SK-N-SH treated with all-trans-retinoic acid at 6 μM for 48 hours (cell line): ENCODE measurements at regions not wholly inside any gene's neighbourhood (a gene's known extent, or its start where the extent isn't known, plus 50 kb on each side); places are given as distances from the start of the nearest gene placed in this dataset.

ENCODE experiments used
- ATAC-seq: fragments of 200-7000 bp; cut with Tn5 transposase; 3 replicates; pipeline ENCODE4 v1.9.1; 2020; ENCODE audit warnings: mild to moderate bottlenecking, moderate library complexity
- ARNTL ChIP-seq: fragments of 450-650 bp; formaldehyde crosslinking; IDR thresholded peaks from 2 replicates; pipeline ENCODE4 v1.5.0; 2020; ENCODE audit warnings: low read depth, mild to moderate bottlenecking, moderate library complexity, borderline replicate concordance
- BACH2 ChIP-seq: fragments of 250-450 bp; sonication (Bioruptor Pico); IDR thresholded peaks from 2 replicates; pipeline ENCODE4 v1.9.0; 2021; ENCODE audit warnings: mild to moderate bottlenecking, borderline replicate concordance
- CREB5 ChIP-seq: fragments of 250-450 bp; sonication (Bioruptor Pico); IDR thresholded peaks from 2 replicates; pipeline ENCODE4 v1.5.1; 2020; ENCODE audit warnings: low read depth, mild to moderate bottlenecking, moderate library complexity
- CSDC2 ChIP-seq: fragments of 250-450 bp; sonication (Bioruptor Pico); IDR thresholded peaks from 2 replicates; pipeline ENCODE4 v1.5.0; 2020; ENCODE audit warnings: mild to moderate bottlenecking, moderate library complexity
- CSRNP3 ChIP-seq: fragments of 250-450 bp; sonication (Bioruptor Pico); IDR thresholded peaks from 2 replicates; pipeline ENCODE4 v1.5.1; 2021; ENCODE audit warnings: mild to moderate bottlenecking, moderate library complexity
- GLIS3 ChIP-seq: fragments of 250-450 bp; sonication (Bioruptor Pico); IDR thresholded peaks from 2 replicates; pipeline ENCODE4 v1.5.0; 2020; ENCODE audit warnings: mild to moderate bottlenecking, moderate library complexity
- ISL1 ChIP-seq: fragments of 250-450 bp; sonication (Bioruptor Pico); IDR thresholded peaks from 2 replicates; pipeline ENCODE4 v2.1.2; 2022; ENCODE audit warnings: mild to moderate bottlenecking, moderate library complexity
- OSR1 ChIP-seq: fragments of 250-450 bp; sonication (Bioruptor Pico); IDR thresholded peaks from 2 replicates; pipeline ENCODE4 v1.8.0; 2022; ENCODE audit warnings: moderate library complexity, mild to moderate bottlenecking, inconsistent platforms
- PATZ1 ChIP-seq: fragments of 250-450 bp; sonication (Bioruptor Pico); IDR thresholded peaks from 2 replicates; pipeline ENCODE4 v1.8.0; 2020; ENCODE audit warnings: mild to moderate bottlenecking, moderate library complexity, borderline replicate concordance
- PPARA ChIP-seq: fragments of 250-450 bp; sonication (Bioruptor Pico); IDR thresholded peaks from 2 replicates; pipeline ENCODE4 v1.5.0; 2020; ENCODE audit warnings: mild to moderate bottlenecking, borderline replicate concordance
- RARB ChIP-seq: fragments of 250-450 bp; sonication (Bioruptor Pico); IDR thresholded peaks from 2 replicates; pipeline ENCODE4 v1.8.0; 2021; ENCODE audit warnings: mild to moderate bottlenecking, moderate library complexity
- SNAI2 ChIP-seq: fragments of 250-450 bp; sonication (Bioruptor Pico); IDR thresholded peaks from 2 replicates; pipeline ENCODE4 v1.5.0; 2020; ENCODE audit warnings: mild to moderate bottlenecking, moderate library complexity
- TCF4 ChIP-seq: fragments of 250-450 bp; sonication (Bioruptor Pico); IDR thresholded peaks from 2 replicates; pipeline ENCODE4 v1.8.0; 2021; ENCODE audit warnings: mild to moderate bottlenecking, moderate library complexity, borderline replicate concordance
- TOX ChIP-seq: fragments of 250-450 bp; sonication (Bioruptor Pico); IDR thresholded peaks from 2 replicates; pipeline ENCODE4 v1.8.0; 2021; ENCODE audit warnings: mild to moderate bottlenecking, moderate library complexity, borderline replicate concordance
- ZC3H10 ChIP-seq: fragments of 250-450 bp; sonication (Bioruptor Pico); IDR thresholded peaks from 2 replicates; pipeline ENCODE4 v1.5.1; 2021; ENCODE audit warnings: mild to moderate bottlenecking, moderate library complexity
- ZFP3 ChIP-seq: fragments of 250-450 bp; sonication (Bioruptor Pico); IDR thresholded peaks from 2 replicates; pipeline ENCODE4 v1.5.0; 2020; ENCODE audit warnings: mild to moderate bottlenecking, moderate library complexity
- ZNF565 ChIP-seq: fragments of 450-650 bp; formaldehyde crosslinking; conservative IDR thresholded peaks from 2 replicates; pipeline ENCODE4 v1.5.0; 2020; ENCODE audit warnings: low read depth, mild to moderate bottlenecking, moderate library complexity
- ZNF70 ChIP-seq: fragments of 450-650 bp; formaldehyde crosslinking; IDR thresholded peaks from 2 replicates; pipeline ENCODE4 v1.5.0; 2020; ENCODE audit warnings: mild to moderate bottlenecking, moderate library complexity
- ZNF8 ChIP-seq: fragments of 450-650 bp; formaldehyde crosslinking; IDR thresholded peaks from 2 replicates; pipeline ENCODE4 v1.5.0; 2020; ENCODE audit warnings: mild to moderate bottlenecking, moderate library complexity
- TF ChIP-seq, protein P1 (sequence below): fragments of 250-450 bp; sonication (Bioruptor Pico); IDR thresholded peaks from 2 replicates; pipeline ENCODE4 v1.5.0; 2020; ENCODE audit warnings: mild to moderate bottlenecking, moderate library complexity

GRCh38 chr12:123092866-123093265, 58.0 kb downstream of the PITPNM2 start (continued):
- no peak for TF ChIP-seq CSDC2

DNA sequence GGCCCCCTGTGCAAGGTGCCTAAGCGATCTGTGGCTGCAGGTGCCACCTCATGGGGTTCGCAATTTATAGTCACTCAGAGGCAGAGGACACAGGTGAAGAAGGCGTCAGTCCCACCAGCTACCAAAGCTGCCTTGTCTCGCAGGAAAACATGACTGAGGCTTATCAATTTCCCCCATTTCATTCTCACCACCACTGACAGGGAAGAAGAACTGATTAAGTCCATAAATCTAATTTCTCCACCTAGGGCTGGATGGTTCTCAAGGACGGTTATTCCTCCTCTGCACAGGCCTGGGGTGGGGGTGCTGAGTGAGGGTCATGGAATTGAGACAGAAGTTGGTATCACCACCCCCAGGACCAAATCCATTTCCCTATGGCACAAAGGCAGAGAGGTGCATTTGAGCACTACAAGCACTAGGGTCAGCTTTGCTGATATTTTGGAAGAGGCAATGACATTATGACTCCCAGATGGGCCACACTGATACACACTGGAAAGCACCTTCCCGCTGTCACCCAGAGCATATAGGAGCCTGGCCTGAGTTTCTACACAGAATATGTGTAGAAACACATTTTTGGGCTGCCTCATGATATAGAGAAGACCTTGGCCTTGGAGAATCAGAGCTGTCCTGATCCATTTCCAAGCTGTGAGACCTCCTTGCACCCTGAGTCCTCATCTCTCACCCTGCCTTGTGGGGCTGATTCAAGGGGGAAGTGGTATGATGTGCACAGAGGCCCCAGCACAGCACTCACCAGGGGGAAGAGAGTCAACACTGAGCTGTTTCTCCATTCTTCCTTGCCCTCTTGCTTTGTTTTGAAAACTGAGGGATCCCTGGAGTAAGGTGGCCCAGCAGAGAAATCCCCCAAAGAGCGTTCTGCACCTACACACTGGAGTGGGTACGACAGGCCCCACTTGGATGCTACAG, 59.4 kb downstream of the PITPNM2 start:
- ATAC-seq = no peak
- TF ChIP-seq OSR1 (CRISPR knock-in tag) (no peak), PPARA (CRISPR knock-in tag) (no peak), CSDC2 (no peak), ZFP3 (CRISPR knock-in tag) (no peak)

DNA sequence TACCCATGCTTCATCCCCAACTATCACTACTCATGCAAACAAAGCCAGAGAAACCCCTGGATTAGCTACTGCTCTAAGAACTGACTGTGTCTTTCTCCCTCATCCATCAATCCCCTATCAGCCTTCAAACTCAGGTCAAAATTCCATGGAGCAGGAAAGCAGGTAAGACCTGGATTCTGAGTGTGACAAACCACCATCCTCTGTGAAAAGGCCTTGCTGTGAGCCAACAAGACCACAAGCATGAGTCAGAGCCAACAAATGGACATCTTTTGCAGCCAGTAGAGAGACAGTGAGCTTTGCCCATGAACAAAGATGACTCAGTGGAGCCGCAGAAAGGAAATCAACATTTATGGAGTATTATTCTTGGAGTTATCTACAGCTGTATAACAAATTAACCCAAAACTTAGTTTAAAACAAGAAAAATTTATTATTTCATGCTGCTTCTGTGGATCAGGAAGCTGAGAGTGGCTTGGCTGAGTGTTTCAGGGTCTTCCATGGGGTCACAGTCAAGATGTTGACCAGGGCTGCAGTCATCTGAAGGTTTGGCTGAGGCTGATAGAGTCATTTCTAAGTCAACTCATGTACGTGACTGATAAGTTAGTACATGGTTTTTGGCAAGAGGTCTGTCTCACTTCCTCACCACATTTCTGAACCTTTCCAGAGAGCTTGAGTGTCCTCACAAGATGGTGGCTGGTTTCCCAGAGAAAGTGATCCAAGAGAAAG, 61.1 kb downstream of the PITPNM2 start:
- peak; percentile 84 for ATAC-seq

GRCh38 chr12:123089140-123089539, 61.8 kb downstream of the PITPNM2 start:
- no peak for ATAC-seq
- no peak for TF ChIP-seq ZFP3 (CRISPR knock-in tag)
- TF ChIP-seq TOX (CRISPR knock-in tag) = no peak
- TF ChIP-seq ZNF70 (CRISPR knock-in tag) = no peak
- TF ChIP-seq, protein P1, sequence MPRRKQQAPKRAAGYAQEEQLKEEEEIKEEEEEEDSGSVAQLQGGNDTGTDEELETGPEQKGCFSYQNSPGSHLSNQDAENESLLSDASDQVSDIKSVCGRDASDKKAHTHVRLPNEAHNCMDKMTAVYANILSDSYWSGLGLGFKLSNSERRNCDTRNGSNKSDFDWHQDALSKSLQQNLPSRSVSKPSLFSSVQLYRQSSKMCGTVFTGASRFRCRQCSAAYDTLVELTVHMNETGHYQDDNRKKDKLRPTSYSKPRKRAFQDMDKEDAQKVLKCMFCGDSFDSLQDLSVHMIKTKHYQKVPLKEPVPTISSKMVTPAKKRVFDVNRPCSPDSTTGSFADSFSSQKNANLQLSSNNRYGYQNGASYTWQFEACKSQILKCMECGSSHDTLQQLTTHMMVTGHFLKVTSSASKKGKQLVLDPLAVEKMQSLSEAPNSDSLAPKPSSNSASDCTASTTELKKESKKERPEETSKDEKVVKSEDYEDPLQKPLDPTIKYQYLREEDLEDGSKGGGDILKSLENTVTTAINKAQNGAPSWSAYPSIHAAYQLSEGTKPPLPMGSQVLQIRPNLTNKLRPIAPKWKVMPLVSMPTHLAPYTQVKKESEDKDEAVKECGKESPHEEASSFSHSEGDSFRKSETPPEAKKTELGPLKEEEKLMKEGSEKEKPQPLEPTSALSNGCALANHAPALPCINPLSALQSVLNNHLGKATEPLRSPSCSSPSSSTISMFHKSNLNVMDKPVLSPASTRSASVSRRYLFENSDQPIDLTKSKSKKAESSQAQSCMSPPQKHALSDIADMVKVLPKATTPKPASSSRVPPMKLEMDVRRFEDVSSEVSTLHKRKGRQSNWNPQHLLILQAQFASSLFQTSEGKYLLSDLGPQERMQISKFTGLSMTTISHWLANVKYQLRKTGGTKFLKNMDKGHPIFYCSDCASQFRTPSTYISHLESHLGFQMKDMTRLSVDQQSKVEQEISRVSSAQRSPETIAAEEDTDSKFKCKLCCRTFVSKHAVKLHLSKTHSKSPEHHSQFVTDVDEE = no peak
- no peak for TF ChIP-seq ZNF565
- no peak for TF ChIP-seq SNAI2 (CRISPR knock-in tag)
- TF ChIP-seq CSRNP3 = no peak
- TF ChIP-seq ZNF8 (CRISPR knock-in tag) = no peak
- no peak for TF ChIP-seq ZC3H10
- TF ChIP-seq ISL1 (CRISPR knock-in tag) = no peak
- no peak for TF ChIP-seq RARB
- no peak for TF ChIP-seq BACH2
- no peak for TF ChIP-seq PPARA (CRISPR knock-in tag)
- no peak for TF ChIP-seq TCF4 (CRISPR knock-in tag)
- no peak for TF ChIP-seq OSR1 (CRISPR knock-in tag)
- no peak for TF ChIP-seq PATZ1 (CRISPR knock-in tag)

More for the DNA sequence above, 61.1 kb downstream of the PITPNM2 start:
- TF ChIP-seq ARNTL (no peak), GLIS3 (CRISPR knock-in tag) (no peak), CREB5 (CRISPR knock-in tag) (no peak), CSDC2 (no peak), ISL1 (CRISPR knock-in tag) (0 out of 2 replicates have a peak, but pooled peaks have one; percentile 26), TOX (CRISPR knock-in tag) (peak; percentile 57; the same call in 1 of the 2 replicates), ZC3H10 (0 out of 2 replicates have a peak, but pooled peaks have one; percentile 54)
- TF ChIP-seq, protein P1 = no peak
